ENCODE measurements at regions not wholly inside any gene's neighbourhood (a gene's known extent, or its start where the extent isn't known, plus 50 kb on each side); places are given as distances from the start of the nearest gene placed in this dataset.

GRCh38 chr3:88984256-88984655 is 123.2 kb upstream of the EPHA3 start:
- TF ChIP-seq POLR2AphosphoS5 (IDR thresholded peaks at IDR 0.05; ENCODE audit: borderline replicate concordance, low read depth, low read length) (no peak), EZH2 (IDR thresholded peaks at IDR 0.05) (no peak), FOXP2 (optimal IDR thresholded peaks at IDR 0.05; ENCODE audit: control extremely low read depth, extremely low read length, insufficient read depth) (no peak)

Measured in SK-N-MC (cell line).